HEK293 (cell line): ENCODE measurements at regions not wholly inside any gene's neighbourhood (a gene's known extent, or its start where the extent isn't known, plus 50 kb on each side); places are given as distances from the start of the nearest gene placed in this dataset.

Experiments used
- KLF8 ChIP-seq: fragments of 450-650 bp; formaldehyde crosslinking; IDR thresholded peaks from 2 replicates; pipeline ENCODE4 v1.5.1; 2016; ENCODE audit warnings: missing biosample characterization, missing genetic modification characterization
- PRDM1 ChIP-seq: fragments of 450-650 bp; formaldehyde crosslinking; IDR thresholded peaks from 2 replicates; pipeline ENCODE4; 2016; ENCODE audit warnings: missing biosample characterization, missing genetic modification characterization
- SP2 ChIP-seq: fragments of 450-650 bp; formaldehyde crosslinking; IDR thresholded peaks from 2 replicates; pipeline ENCODE4 v1.5.1; 2016; ENCODE audit warnings: missing biosample characterization, missing genetic modification characterization
- SP7 ChIP-seq: fragments of 450-650 bp; formaldehyde crosslinking; IDR thresholded peaks from 2 replicates; pipeline ENCODE4 v1.5.1; 2016; ENCODE audit warnings: missing biosample characterization, missing genetic modification characterization
- WT1 ChIP-seq: fragments of 450-650 bp; formaldehyde crosslinking; IDR thresholded peaks from 2 replicates; pipeline ENCODE4 v1.5.1; 2016; ENCODE audit warnings: missing biosample characterization, missing genetic modification characterization
- ZNF776 ChIP-seq: fragments of 450-650 bp; formaldehyde crosslinking; IDR thresholded peaks from 2 replicates; pipeline ENCODE4 v1.5.0; 2017; ENCODE audit warnings: missing biosample characterization, missing genetic modification characterization, borderline replicate concordance
- TF ChIP-seq, protein P1 (sequence below): fragments of 450-650 bp; formaldehyde crosslinking; IDR thresholded peaks from 2 replicates; pipeline ENCODE4 v1.5.1; 2016; ENCODE audit warnings: missing biosample characterization, missing genetic modification characterization
- TF ChIP-seq, protein P2 (sequence below): fragments of 450-650 bp; formaldehyde crosslinking; IDR thresholded peaks from 2 replicates; pipeline ENCODE4 v1.5.1; 2016; ENCODE audit warnings: missing biosample characterization, missing genetic modification characterization

DNA sequence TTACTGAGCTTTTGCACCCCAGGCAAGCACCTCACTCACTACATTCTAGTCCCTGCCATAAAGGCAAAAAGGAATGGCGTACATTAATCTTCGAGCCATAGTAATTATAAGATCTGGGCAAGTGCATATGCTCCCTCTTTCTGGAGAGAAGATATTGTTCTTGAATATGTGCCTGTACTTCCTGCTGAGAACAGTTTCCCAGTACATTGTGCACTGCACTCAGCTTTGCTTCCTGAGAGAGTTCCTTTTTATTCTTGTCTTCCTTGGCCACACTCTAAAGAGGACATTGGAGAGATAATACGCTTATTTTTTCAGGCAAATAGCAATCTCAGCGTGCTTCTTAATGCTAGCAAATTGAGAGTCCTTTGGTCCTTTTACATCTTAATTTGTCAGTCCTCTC, 909.0 kb upstream of the PCDH10 start:
- TF ChIP-seq SP7 (tag by site-specific recombination) (no peak), SP2 (tag by site-specific recombination) (no peak), KLF8 (tag by site-specific recombination) (no peak), ZNF776 (tag by site-specific recombination) (no peak), WT1 (no peak), PRDM1 (tag by site-specific recombination) (no peak)
- TF ChIP-seq, protein P1, sequence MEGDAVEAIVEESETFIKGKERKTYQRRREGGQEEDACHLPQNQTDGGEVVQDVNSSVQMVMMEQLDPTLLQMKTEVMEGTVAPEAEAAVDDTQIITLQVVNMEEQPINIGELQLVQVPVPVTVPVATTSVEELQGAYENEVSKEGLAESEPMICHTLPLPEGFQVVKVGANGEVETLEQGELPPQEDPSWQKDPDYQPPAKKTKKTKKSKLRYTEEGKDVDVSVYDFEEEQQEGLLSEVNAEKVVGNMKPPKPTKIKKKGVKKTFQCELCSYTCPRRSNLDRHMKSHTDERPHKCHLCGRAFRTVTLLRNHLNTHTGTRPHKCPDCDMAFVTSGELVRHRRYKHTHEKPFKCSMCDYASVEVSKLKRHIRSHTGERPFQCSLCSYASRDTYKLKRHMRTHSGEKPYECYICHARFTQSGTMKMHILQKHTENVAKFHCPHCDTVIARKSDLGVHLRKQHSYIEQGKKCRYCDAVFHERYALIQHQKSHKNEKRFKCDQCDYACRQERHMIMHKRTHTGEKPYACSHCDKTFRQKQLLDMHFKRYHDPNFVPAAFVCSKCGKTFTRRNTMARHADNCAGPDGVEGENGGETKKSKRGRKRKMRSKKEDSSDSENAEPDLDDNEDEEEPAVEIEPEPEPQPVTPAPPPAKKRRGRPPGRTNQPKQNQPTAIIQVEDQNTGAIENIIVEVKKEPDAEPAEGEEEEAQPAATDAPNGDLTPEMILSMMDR: no peak
- TF ChIP-seq, protein P2, sequence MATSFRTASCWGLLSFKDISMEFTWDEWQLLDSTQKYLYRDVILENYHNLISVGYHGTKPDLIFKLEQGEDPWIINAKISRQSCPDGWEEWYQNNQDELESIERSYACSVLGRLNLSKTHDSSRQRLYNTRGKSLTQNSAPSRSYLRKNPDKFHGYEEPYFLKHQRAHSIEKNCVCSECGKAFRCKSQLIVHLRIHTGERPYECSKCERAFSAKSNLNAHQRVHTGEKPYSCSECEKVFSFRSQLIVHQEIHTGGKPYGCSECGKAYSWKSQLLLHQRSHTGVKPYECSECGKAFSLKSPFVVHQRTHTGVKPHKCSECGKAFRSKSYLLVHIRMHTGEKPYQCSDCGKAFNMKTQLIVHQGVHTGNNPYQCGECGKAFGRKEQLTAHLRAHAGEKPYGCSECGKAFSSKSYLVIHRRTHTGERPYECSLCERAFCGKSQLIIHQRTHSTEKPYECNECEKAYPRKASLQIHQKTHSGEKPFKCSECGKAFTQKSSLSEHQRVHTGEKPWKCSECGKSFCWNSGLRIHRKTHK (tag by site-specific recombination): no peak
